ENCODE measurements at regions not wholly inside any gene's neighbourhood (a gene's known extent, or its start where the extent isn't known, plus 50 kb on each side); places are given as distances from the start of the nearest gene placed in this dataset.

DNA sequence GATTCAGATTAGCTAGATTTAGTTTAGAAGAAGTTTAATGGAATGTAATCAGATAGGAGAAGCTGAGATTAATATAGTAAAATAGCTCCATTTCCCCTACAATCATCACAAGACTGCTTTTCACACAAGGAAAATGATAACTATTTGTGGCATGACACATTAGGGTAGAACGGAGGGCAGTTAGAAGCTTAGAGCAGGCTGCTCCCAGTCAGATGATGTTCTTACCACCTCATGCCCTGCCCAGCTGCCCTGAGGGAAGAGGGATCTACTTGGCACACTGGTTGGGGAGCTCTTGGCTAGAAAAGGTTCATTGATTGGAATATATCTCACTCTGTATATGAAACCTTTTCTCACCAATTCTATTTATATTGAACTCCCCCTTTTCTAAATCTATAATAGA, 180.7 kb upstream of the IL15 start:
- TF ChIP-seq, protein P1, sequence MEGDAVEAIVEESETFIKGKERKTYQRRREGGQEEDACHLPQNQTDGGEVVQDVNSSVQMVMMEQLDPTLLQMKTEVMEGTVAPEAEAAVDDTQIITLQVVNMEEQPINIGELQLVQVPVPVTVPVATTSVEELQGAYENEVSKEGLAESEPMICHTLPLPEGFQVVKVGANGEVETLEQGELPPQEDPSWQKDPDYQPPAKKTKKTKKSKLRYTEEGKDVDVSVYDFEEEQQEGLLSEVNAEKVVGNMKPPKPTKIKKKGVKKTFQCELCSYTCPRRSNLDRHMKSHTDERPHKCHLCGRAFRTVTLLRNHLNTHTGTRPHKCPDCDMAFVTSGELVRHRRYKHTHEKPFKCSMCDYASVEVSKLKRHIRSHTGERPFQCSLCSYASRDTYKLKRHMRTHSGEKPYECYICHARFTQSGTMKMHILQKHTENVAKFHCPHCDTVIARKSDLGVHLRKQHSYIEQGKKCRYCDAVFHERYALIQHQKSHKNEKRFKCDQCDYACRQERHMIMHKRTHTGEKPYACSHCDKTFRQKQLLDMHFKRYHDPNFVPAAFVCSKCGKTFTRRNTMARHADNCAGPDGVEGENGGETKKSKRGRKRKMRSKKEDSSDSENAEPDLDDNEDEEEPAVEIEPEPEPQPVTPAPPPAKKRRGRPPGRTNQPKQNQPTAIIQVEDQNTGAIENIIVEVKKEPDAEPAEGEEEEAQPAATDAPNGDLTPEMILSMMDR (conservative IDR thresholded peaks at IDR 0.05; ENCODE audit: low read length): no peak
- no peak for TF ChIP-seq EZH2phosphoT487 (IDR thresholded peaks at IDR 0.05; ENCODE audit: borderline replicate concordance)

Data from Loucy (cell line).